GM12878 (cell line): ENCODE measurements at regions not wholly inside any gene's neighbourhood (a gene's known extent, or its start where the extent isn't known, plus 50 kb on each side); places are given as distances from the start of the nearest gene placed in this dataset.

Experiments used
- ATAC-seq: fragments of 200-7000 bp; cut with Tn5 transposase; 3 replicates; pipeline ENCODE4 v1.9.1; 2020; ENCODE audit warnings: mild to moderate bottlenecking, moderate library complexity
- BruUV-seq: library from RNA; stranded (reverse); fragments of 400-500 nt; replicated peaks from 2 replicates; lab custom pipeline; 2021; lab: Mats Ljungman, UMichigan
- CTCF ChIA-PET: fragments of 300-600 bp; sonication (Branson Sonifier 250); formaldehyde crosslinking; extraction: SDS; loops from one replicate; lab custom pipeline; 2021; ENCODE audit warnings: inconsistent platforms; lab: Yijun Ruan, JAX
- POLR2A ChIA-PET: fragments of 350-600 bp; formaldehyde crosslinking; extraction: SDS; loops from one replicate; lab custom pipeline; 2021; ENCODE audit warnings: inconsistent platforms; lab: Charles Lee
- RAD21 ChIA-PET: fragments of 300-600 bp; sonication (Branson Sonifier 250); formaldehyde crosslinking; loops from one replicate; lab custom pipeline; 2023; ENCODE audit warnings: antibody characterized with exemption; ENCODE audit not compliant: unreplicated experiment; lab: Charles Lee
- SMC1A ChIA-PET: fragments of 300-600 bp; sonication (Branson Sonifier 250); formaldehyde crosslinking; loops from one replicate; lab custom pipeline; 2023; ENCODE audit not compliant: unreplicated experiment, uncharacterized antibody; lab: Charles Lee
- DNase-seq: peaks from one replicate; pipeline ENCODE4 v3.0.0-alpha.2; 2011; ENCODE audit warnings: low read depth, low spot score
- FAIRE-seq: peaks from 3 replicates; lab custom pipeline; 2011; peaks lifted over from hg19 to GRCh38; lab: Jason Lieb, UNC
- H2AFZ ChIP-seq: 2 replicates; pipeline ENCODE4 v1.6.0; 2011; ENCODE audit warnings: low read depth, low read length, control low read depth; ENCODE audit not compliant: control insufficient read depth
- H3K27ac ChIP-seq: 2 replicates; pipeline ENCODE4 v1.5.1; 2011; ENCODE audit warnings: control low read depth; ENCODE audit not compliant: control insufficient read depth, insufficient read depth
- H3K27me3 ChIP-seq, 2 experiments: replicated peaks in 1 of 2; 2 replicates each; pipeline versions ENCODE4 v1.6.0 to v1.6.1; 2011; ENCODE audit warnings: low read length in 1 of 2; ENCODE audit not compliant: control insufficient read depth in 2 of 2, insufficient read depth in 2 of 2
- H3K36me3 ChIP-seq, 2 experiments: 2 replicates each; pipeline ENCODE4 v1.5.1; 2011; ENCODE audit warnings: low read length in 1 of 2; ENCODE audit not compliant: control insufficient read depth in 2 of 2, insufficient read depth in 2 of 2
- H3K4me1 ChIP-seq: 2 replicates; pipeline ENCODE4 v1.6.1; 2011; ENCODE audit warnings: mild to moderate bottlenecking, low read length, moderate library complexity, mixed read lengths; ENCODE audit not compliant: control insufficient read depth, insufficient read depth
- H3K4me2 ChIP-seq: 2 replicates; pipeline ENCODE4 v1.6.0; 2011; ENCODE audit warnings: control low read depth; ENCODE audit not compliant: control insufficient read depth, insufficient read depth
- H3K4me3 ChIP-seq: fragments of 200-600 bp; sonication (generic); 2 replicates; pipeline ENCODE4 v1.5.1; 2016
- H3K79me2 ChIP-seq: 2 replicates; pipeline ENCODE4 v1.6.0; 2011; ENCODE audit warnings: low read length; ENCODE audit not compliant: control insufficient read depth, insufficient read depth
- H3K9ac ChIP-seq: 2 replicates; pipeline ENCODE4 v1.8.0; 2011; ENCODE audit warnings: low read length, control low read depth, mixed read lengths; ENCODE audit not compliant: control insufficient read depth, insufficient read depth
- H3K9me3 ChIP-seq: replicated peaks from 3 replicates; pipeline ENCODE4 v1.5.1; 2011; ENCODE audit warnings: mild to moderate bottlenecking, low read length; ENCODE audit not compliant: control insufficient read depth, insufficient read depth
- H4K20me1 ChIP-seq: 2 replicates; pipeline ENCODE4 v1.6.0; 2011; ENCODE audit not compliant: control insufficient read depth, insufficient read depth
- ATF2 ChIP-seq: IDR thresholded peaks from 2 replicates; pipeline ENCODE4 v1.6.1; 2012; ENCODE audit warnings: low read length, inconsistent platforms
- BMI1 ChIP-seq: fragments of 450-650 bp; IDR thresholded peaks from 2 replicates; pipeline ENCODE4 v1.6.1; 2016; ENCODE audit warnings: mild to moderate bottlenecking, moderate library complexity, borderline replicate concordance
- CBX3 ChIP-seq: fragments of 200-600 bp; sonication (generic); IDR thresholded peaks from 2 replicates; pipeline ENCODE4 v1.6.1; 2016; ENCODE audit warnings: low read depth, borderline replicate concordance
- CEBPB ChIP-seq, 2 experiments: fragments of 150-350 bp in 1 of 2; IDR thresholded peaks; 2 replicates each; pipeline ENCODE4 v1.6.1; 2012 to 2014; ENCODE audit warnings: low read depth in 2 of 2, low read length in 2 of 2, borderline replicate concordance in 1 of 2, inconsistent platforms in 1 of 2
- HDAC6 ChIP-seq: fragments of 200-600 bp; sonication (generic); IDR thresholded peaks from one replicate; pipeline ENCODE4 v1.8.0; 2017; ENCODE audit warnings: antibody characterized with exemption; ENCODE audit not compliant: unreplicated experiment
- LARP7 ChIP-seq: fragments of 450-650 bp; IDR thresholded peaks from 2 replicates; pipeline ENCODE4 v1.6.1; 2017; ENCODE audit warnings: mild to moderate bottlenecking
- NFIC ChIP-seq: IDR thresholded peaks from 2 replicates; pipeline ENCODE4 v1.6.1; 2012; ENCODE audit warnings: low read depth, mild to moderate bottlenecking, inconsistent platforms, low read length, moderate library complexity
- PAX8 ChIP-seq: fragments of 450-650 bp; IDR thresholded peaks from 2 replicates; pipeline ENCODE4 v1.6.1; 2017; ENCODE audit warnings: mild to moderate bottlenecking, moderate library complexity
- PBX3 ChIP-seq: IDR thresholded peaks from 2 replicates; pipeline ENCODE4 v1.6.1; 2011; ENCODE audit warnings: mild to moderate bottlenecking, low read depth, low read length, moderate library complexity; ENCODE audit not compliant: insufficient replicate concordance
- RAD51 ChIP-seq: fragments of 450-650 bp; IDR thresholded peaks from 2 replicates; pipeline ENCODE4 v1.6.1; 2016; ENCODE audit warnings: moderate library complexity, mild to moderate bottlenecking, inconsistent platforms
- RELA ChIP-seq: fragments of 450-650 bp; IDR thresholded peaks from 2 replicates; pipeline ENCODE4 v1.8.0; 2014; ENCODE audit warnings: borderline replicate concordance; ENCODE audit not compliant: partially characterized antibody
- SP1 ChIP-seq: IDR thresholded peaks from one replicate; pipeline ENCODE4 v1.6.1; 2011; ENCODE audit warnings: low read depth, low read length
- TARDBP ChIP-seq: IDR thresholded peaks from 2 replicates; pipeline ENCODE4 v1.6.1; 2016; ENCODE audit warnings: borderline replicate concordance
- YBX1 ChIP-seq: fragments of 450-650 bp; IDR thresholded peaks from 2 replicates; pipeline ENCODE4 v1.6.1; 2016; ENCODE audit warnings: antibody characterized with exemption
- ZSCAN29 ChIP-seq: fragments of 450-650 bp; IDR thresholded peaks from 2 replicates; pipeline ENCODE4 v1.6.1; 2017; ENCODE audit warnings: mild to moderate bottlenecking, moderate library complexity
- WGBS: methylation state at CpG from one replicate; pipeline ENCODE4 v1.1.6; 2016; ENCODE audit warnings: low lambda C conversion rate; ENCODE audit not compliant: insufficient replicate concordance, insufficient coverage; ENCODE audit errors: missing lambda C conversion rate; 5-methylcytosine and 5-hydroxymethylcytosine counted together
- in situ Hi-C: fragments of 300-500 bp; cut with MboI; formaldehyde crosslinking; loops from 9 replicates; pipeline ENCODE4 v1.14.3; 2018; ENCODE audit warnings: mixed read lengths
- intact Hi-C: fragments of 100-400 bp; cut with micrococcal nuclease; formaldehyde crosslinking; loops from one replicate; pipeline ENCODE4 v1.14.2; 2022; ENCODE audit not compliant: unreplicated experiment
- TF ChIP-seq, protein P1 (sequence below): fragments of 450-650 bp; IDR thresholded peaks from 2 replicates; pipeline ENCODE4 v1.6.1; 2016; ENCODE audit warnings: mild to moderate bottlenecking

DNA sequence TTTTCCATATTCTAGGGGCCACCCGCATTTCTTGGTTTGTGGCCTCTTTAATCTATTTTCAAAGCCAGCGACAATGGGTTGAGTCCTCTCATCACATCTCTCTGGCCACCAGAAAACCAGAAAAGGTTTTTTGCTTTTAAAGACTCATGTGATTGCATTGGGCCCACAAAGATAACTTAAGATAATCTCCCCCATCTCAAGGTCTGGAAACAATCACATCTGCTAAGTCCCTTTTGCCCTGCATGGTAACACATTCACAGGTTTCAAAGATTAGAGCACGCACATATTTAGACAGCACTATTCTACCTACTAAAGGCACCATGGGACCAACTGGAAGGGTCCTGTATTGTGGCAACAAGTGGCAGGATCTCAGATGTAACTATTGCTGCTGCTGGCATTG is 147.0 kb upstream of the MIR17HG start:
- FAIRE-seq: no peak
- Histone ChIP-seq H3K9ac (no peak overlapping the region), H3K27me3 (no peaks in the 10 kb centered on the region), H3K4me2 (no peak overlapping the region), H4K20me1 (no peaks in the 10 kb centered on the region), H3K36me3 (no peaks in the 10 kb centered on the region), H3K79me2 (no peaks in the 10 kb centered on the region), H2AFZ (no peak overlapping the region), H3K9me3 (no peaks in the 10 kb centered on the region), H3K4me1 (no peaks in the 10 kb centered on the region), H3K27ac (no peak overlapping the region), H3K4me3 (no peak overlapping the region)
- no peak for DNase-seq
- in situ Hi-C loops: no loop called here
- TF ChIP-seq BMI1: no peak
- no peak for TF ChIP-seq NFIC
- no peak for TF ChIP-seq ATF2
- TF ChIP-seq CBX3: no peak
- no peak for TF ChIP-seq CEBPB (IDR thresholded peaks at IDR 0.05; ENCODE audit: borderline replicate concordance in 1 of 2, low read depth in 2 of 2, low read length in 2 of 2)
- no peak for TF ChIP-seq ZSCAN29
- TF ChIP-seq HDAC6: no peak
- no peak for TF ChIP-seq RAD51
- TF ChIP-seq LARP7: no peak
- TF ChIP-seq SP1: no peak
- no peak for TF ChIP-seq YBX1
- TF ChIP-seq PAX8: no peak
- TF ChIP-seq PBX3: no peak
- TF ChIP-seq, protein P1, sequence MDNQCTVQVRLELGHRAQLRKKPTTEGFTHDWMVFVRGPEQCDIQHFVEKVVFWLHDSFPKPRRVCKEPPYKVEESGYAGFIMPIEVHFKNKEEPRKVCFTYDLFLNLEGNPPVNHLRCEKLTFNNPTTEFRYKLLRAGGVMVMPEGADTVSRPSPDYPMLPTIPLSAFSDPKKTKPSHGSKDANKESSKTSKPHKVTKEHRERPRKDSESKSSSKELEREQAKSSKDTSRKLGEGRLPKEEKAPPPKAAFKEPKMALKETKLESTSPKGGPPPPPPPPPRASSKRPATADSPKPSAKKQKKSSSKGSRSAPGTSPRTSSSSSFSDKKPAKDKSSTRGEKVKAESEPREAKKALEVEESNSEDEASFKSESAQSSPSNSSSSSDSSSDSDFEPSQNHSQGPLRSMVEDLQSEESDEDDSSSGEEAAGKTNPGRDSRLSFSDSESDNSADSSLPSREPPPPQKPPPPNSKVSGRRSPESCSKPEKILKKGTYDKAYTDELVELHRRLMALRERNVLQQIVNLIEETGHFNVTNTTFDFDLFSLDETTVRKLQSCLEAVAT: no peak
- no peak for TF ChIP-seq RELA
- no peak for TF ChIP-seq TARDBP
- BruUV-seq: no TSS peak
- ChIA-PET RAD21 (no interaction called here), SMC1A (no interaction called here), POLR2A (no interaction called here), CTCF (no interaction called here)
- ATAC-seq: no peak
- intact Hi-C loops: no loop called here
- 58% methylated on average over 3 of the region's 3 CpGs for WGBS
